Liver (tissue), 8 donors: ENCODE measurements at regions not wholly inside any gene's neighbourhood (a gene's known extent, or its start where the extent isn't known, plus 50 kb on each side); places are given as distances from the start of the nearest gene placed in this dataset.

Experiments used
- DNase-seq: peaks from one replicate; pipeline ENCODE4 v3.0.0-alpha.2; 2017; ENCODE audit warnings: low spot score
- H3K27ac ChIP-seq, 2 donors: one replicate each; pipeline ENCODE4 v1.7.0; 2013; ENCODE audit warnings: inconsistent platforms in 2 of 2, low read length in 2 of 2, control low read depth in 1 of 2, low read depth in 1 of 2, mild to moderate bottlenecking in 1 of 2
- H3K27me3 ChIP-seq, 4 donors: one replicate each; pipeline versions ENCODE4 v1.6.1 to v1.7.0; 2013; ENCODE audit warnings: low read length in 3 of 4, inconsistent platforms in 1 of 4, mild to moderate bottlenecking in 1 of 4, moderate library complexity in 1 of 4; ENCODE audit not compliant: control insufficient read depth in 4 of 4, insufficient read depth in 4 of 4
- H3K36me3 ChIP-seq, 4 donors: one replicate each; pipeline versions ENCODE4 v1.6.1 to v1.7.0; 2013; ENCODE audit warnings: low read length in 3 of 4, mild to moderate bottlenecking in 3 of 4, low read depth in 1 of 4, moderate library complexity in 1 of 4; ENCODE audit not compliant: control insufficient read depth in 4 of 4, insufficient read depth in 3 of 4
- H3K4me1 ChIP-seq, 4 donors: one replicate each; pipeline versions ENCODE4 v1.6.1 to v1.7.0; 2013; ENCODE audit warnings: low read length in 3 of 4, mild to moderate bottlenecking in 3 of 4, moderate library complexity in 1 of 4; ENCODE audit not compliant: control insufficient read depth in 4 of 4, insufficient read depth in 4 of 4
- H3K4me3 ChIP-seq, 3 donors: one replicate each; pipeline versions ENCODE4 v1.6.1 to v1.7.0; 2013; ENCODE audit warnings: low read length in 3 of 3, control low read depth in 1 of 3, low read depth in 1 of 3, mild to moderate bottlenecking in 1 of 3
- H3K9ac ChIP-seq, 2 donors: one replicate each; pipeline ENCODE4 v1.7.0; 2013; ENCODE audit warnings: low read length in 2 of 2, mild to moderate bottlenecking in 2 of 2, moderate library complexity in 2 of 2, control low read depth in 1 of 2, low read depth in 1 of 2
- H3K9me3 ChIP-seq, 4 donors: one replicate each; pipeline versions ENCODE4 v1.6.1 to v1.7.0; 2013; ENCODE audit warnings: low read length in 3 of 4; ENCODE audit not compliant: control insufficient read depth in 4 of 4
- CTCF ChIP-seq: fragments of 150-350 bp; IDR thresholded peaks from 2 replicates; pipeline ENCODE4 v1.5.1; 2017; ENCODE audit warnings: improper control_type of control experiment, low read depth, low read length; ENCODE audit not compliant: missing input control
- EGR1 ChIP-seq, 2 donors: IDR thresholded peaks; 2 replicates each; pipeline ENCODE4 v1.6.1; 2016 to 2018; ENCODE audit warnings: antibody characterized with exemption in 2 of 2, low read depth in 2 of 2
- FOXA1 ChIP-seq: IDR thresholded peaks from 2 replicates; pipeline ENCODE4 v1.6.1; 2016; ENCODE audit warnings: antibody characterized with exemption
- FOXA2 ChIP-seq: IDR thresholded peaks from 2 replicates; pipeline ENCODE4 v1.6.1; 2016; ENCODE audit warnings: antibody characterized with exemption
- HNF4A ChIP-seq, 2 donors: conservative IDR thresholded peaks; 2 replicates each; pipeline ENCODE4 v1.6.1; 2016; ENCODE audit warnings: antibody characterized with exemption in 2 of 2, mild to moderate bottlenecking in 2 of 2
- JUND ChIP-seq, 2 donors: IDR thresholded peaks; 2 replicates each; pipeline ENCODE4 v1.6.1; 2016; ENCODE audit warnings: antibody characterized with exemption in 2 of 2
- NR2F2 ChIP-seq: IDR thresholded peaks from 2 replicates; pipeline ENCODE4 v1.6.1; 2016; ENCODE audit warnings: antibody characterized with exemption
- RAD21 ChIP-seq, 2 donors: IDR thresholded peaks; 2 replicates each; pipeline ENCODE4 v1.6.1; 2016; ENCODE audit warnings: antibody characterized with exemption in 2 of 2, mild to moderate bottlenecking in 2 of 2
- RXRA ChIP-seq, 2 donors: IDR thresholded peaks; 2 replicates each; pipeline ENCODE4 v1.6.1; 2017 to 2018; ENCODE audit warnings: antibody characterized with exemption in 2 of 2, mild to moderate bottlenecking in 1 of 2
- SP1 ChIP-seq: IDR thresholded peaks from 2 replicates; pipeline ENCODE4 v1.6.1; 2018; ENCODE audit warnings: antibody characterized with exemption, mild to moderate bottlenecking
- TAF1 ChIP-seq: conservative IDR thresholded peaks from 2 replicates; pipeline ENCODE4 v1.6.1; 2016; ENCODE audit warnings: antibody characterized with exemption, mild to moderate bottlenecking
- YY1 ChIP-seq: IDR thresholded peaks from 2 replicates; pipeline ENCODE4 v1.6.1; 2016; ENCODE audit warnings: antibody characterized with exemption, mild to moderate bottlenecking
- ZBTB33 ChIP-seq: IDR thresholded peaks from 2 replicates; pipeline ENCODE4 v1.6.1; 2016; ENCODE audit warnings: antibody characterized with exemption
- WGBS: extraction: QIAGEN DNeasy Blood & Tissue Kit; methylation state at CpG from one replicate; pipeline ENCODE4 v1.1.7; 2013; 5-methylcytosine and 5-hydroxymethylcytosine counted together
- TF ChIP-seq, protein P1 (sequence below): IDR thresholded peaks from 2 replicates; pipeline ENCODE4 v1.6.1; 2016; ENCODE audit warnings: antibody characterized with exemption
- TF ChIP-seq, protein P2 (sequence below): IDR thresholded peaks from 2 replicates; pipeline ENCODE4 v1.6.1; 2016; ENCODE audit warnings: antibody characterized with exemption, mild to moderate bottlenecking
- TF ChIP-seq, protein P3 (sequence below): IDR thresholded peaks from 2 replicates; pipeline ENCODE4 v1.6.1; 2016; ENCODE audit warnings: antibody characterized with exemption
- donor health status: healthy.
- donor health status: healthy.
- donor health status: healthy.
- donor health status: healthy.
- donor health status: healthy.

GRCh38 chr4:156692016-156692415 is 279.6 kb downstream of the PDGFC start:
- H3K4me3 ChIP-seq: no peak overlapping the region
- no peaks in the 10 kb centered on the region for H3K9me3 ChIP-seq
- WGBS: 68% methylated on average over 1 of the region's 1 CpG
- H3K36me3 ChIP-seq: no peaks in the 10 kb centered on the region
- no peak overlapping the region for H3K27ac ChIP-seq
- peaks cover 0 to 2% (median 0%) of the 10 kb centered on the region in 4 donors for H3K27me3 ChIP-seq
- H3K9ac ChIP-seq: no peak overlapping the region
- no peak for DNase-seq
- H3K4me1 ChIP-seq: no peaks in the 10 kb centered on the region
- no peak for TF ChIP-seq SP1
- no peak for TF ChIP-seq FOXA2
- no peak for TF ChIP-seq RAD21 (IDR thresholded peaks at IDR 0.05)
- no peak for TF ChIP-seq NR2F2
- TF ChIP-seq EGR1 (IDR thresholded peaks at IDR 0.05; ENCODE audit: low read depth in 2 of 2): no peak
- TF ChIP-seq ZBTB33: no peak
- no peak for TF ChIP-seq RXRA (IDR thresholded peaks at IDR 0.05)
- TF ChIP-seq YY1: no peak
- TF ChIP-seq, protein P1, sequence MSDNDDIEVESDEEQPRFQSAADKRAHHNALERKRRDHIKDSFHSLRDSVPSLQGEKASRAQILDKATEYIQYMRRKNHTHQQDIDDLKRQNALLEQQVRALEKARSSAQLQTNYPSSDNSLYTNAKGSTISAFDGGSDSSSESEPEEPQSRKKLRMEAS: no peak
- TF ChIP-seq FOXA1: no peak
- TF ChIP-seq, protein P2, sequence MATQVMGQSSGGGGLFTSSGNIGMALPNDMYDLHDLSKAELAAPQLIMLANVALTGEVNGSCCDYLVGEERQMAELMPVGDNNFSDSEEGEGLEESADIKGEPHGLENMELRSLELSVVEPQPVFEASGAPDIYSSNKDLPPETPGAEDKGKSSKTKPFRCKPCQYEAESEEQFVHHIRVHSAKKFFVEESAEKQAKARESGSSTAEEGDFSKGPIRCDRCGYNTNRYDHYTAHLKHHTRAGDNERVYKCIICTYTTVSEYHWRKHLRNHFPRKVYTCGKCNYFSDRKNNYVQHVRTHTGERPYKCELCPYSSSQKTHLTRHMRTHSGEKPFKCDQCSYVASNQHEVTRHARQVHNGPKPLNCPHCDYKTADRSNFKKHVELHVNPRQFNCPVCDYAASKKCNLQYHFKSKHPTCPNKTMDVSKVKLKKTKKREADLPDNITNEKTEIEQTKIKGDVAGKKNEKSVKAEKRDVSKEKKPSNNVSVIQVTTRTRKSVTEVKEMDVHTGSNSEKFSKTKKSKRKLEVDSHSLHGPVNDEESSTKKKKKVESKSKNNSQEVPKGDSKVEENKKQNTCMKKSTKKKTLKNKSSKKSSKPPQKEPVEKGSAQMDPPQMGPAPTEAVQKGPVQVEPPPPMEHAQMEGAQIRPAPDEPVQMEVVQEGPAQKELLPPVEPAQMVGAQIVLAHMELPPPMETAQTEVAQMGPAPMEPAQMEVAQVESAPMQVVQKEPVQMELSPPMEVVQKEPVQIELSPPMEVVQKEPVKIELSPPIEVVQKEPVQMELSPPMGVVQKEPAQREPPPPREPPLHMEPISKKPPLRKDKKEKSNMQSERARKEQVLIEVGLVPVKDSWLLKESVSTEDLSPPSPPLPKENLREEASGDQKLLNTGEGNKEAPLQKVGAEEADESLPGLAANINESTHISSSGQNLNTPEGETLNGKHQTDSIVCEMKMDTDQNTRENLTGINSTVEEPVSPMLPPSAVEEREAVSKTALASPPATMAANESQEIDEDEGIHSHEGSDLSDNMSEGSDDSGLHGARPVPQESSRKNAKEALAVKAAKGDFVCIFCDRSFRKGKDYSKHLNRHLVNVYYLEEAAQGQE: no peak
- no peak for TF ChIP-seq HNF4A (conservative IDR thresholded peaks at IDR 0.05)
- no peak for TF ChIP-seq CTCF
- TF ChIP-seq JUND (IDR thresholded peaks at IDR 0.05): no peak
- TF ChIP-seq, protein P3, sequence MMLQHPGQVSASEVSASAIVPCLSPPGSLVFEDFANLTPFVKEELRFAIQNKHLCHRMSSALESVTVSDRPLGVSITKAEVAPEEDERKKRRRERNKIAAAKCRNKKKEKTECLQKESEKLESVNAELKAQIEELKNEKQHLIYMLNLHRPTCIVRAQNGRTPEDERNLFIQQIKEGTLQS: no peak
- no peak for TF ChIP-seq TAF1

DNA sequence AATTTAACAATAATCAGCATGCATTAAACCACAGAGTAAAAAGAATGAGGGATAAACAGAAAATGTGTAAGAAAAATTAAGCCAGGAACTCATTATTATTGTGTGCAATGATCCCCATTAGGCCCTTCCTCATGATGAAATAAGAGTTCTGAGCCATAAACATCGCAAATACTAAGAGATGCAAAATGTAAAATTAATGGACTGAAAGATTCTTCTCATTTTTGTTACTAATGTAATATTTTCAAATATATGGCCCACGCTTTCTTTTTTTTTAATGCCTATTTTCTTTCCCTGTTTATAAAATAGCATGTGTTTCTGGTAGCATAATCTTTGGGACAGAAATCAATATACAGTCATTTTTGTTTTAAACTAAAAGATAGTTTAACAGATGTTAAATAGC is 281.0 kb downstream of the PDGFC start:
- Histone ChIP-seq H3K36me3 (no peaks in the 10 kb centered on the region), H3K9me3 (no peaks in the 10 kb centered on the region), H3K27ac (no peak overlapping the region), H3K27me3 (peaks cover 0 to 3% (median 0%) of the 10 kb centered on the region in 4 donors), H3K9ac (no peak overlapping the region), H3K4me3 (no peak overlapping the region), H3K4me1 (no peaks in the 10 kb centered on the region)
- no peak for DNase-seq
- TF ChIP-seq RXRA (IDR thresholded peaks at IDR 0.05): no peak
- TF ChIP-seq CTCF: no peak
- no peak for TF ChIP-seq YY1
- TF ChIP-seq, protein P3: no peak
- 92% methylated on average over 2 of the region's 2 CpGs for WGBS
